PC-9 (cell line): ENCODE measurements at regions not wholly inside any gene's neighbourhood (a gene's known extent, or its start where the extent isn't known, plus 50 kb on each side); places are given as distances from the start of the nearest gene placed in this dataset.

Experiments used
- BruUV-seq: library from RNA; stranded (reverse); fragments of 400-500 nt; replicated peaks from 2 replicates; lab custom pipeline; 2021; lab: Mats Ljungman, UMichigan
- CTCF ChIA-PET: fragments of 300-600 bp; sonication (Branson Sonifier 250); formaldehyde crosslinking; loops from one replicate; lab custom pipeline; 2022; ENCODE audit warnings: antibody characterized with exemption; lab: Charles Lee
- POLR2A ChIA-PET: fragments of 300-600 bp; sonication (Branson Sonifier 250); formaldehyde crosslinking; loops from one replicate; lab custom pipeline; 2022; ENCODE audit warnings: antibody characterized with exemption; ENCODE audit not compliant: unreplicated experiment; lab: Charles Lee
- DNase-seq, 2 experiments: peaks; one replicate each; pipeline versions ENCODE4 v3.0.0 to v3.0.0-alpha.2; 2015 to 2022; ENCODE audit warnings: mixed read lengths in 1 of 2
- H2AFZ ChIP-seq: fragments of 200-600 bp; sonication (generic); 2 replicates; pipeline ENCODE4 v1.8.1; 2017; ENCODE audit warnings: antibody characterized with exemption
- H3F3A ChIP-seq: fragments of 200-600 bp; sonication (generic); 2 replicates; pipeline ENCODE4 v1.8.1; 2017; ENCODE audit warnings: antibody characterized with exemption, mild to moderate bottlenecking, low read depth; ENCODE audit not compliant: insufficient read depth
- H3K27ac ChIP-seq: fragments of 200-600 bp; sonication (generic); 2 replicates; pipeline ENCODE4 v1.6.1; 2016; ENCODE audit warnings: mixed run types
- H3K27me3 ChIP-seq: fragments of 200-600 bp; sonication (generic); 2 replicates; pipeline ENCODE4 v1.6.1; 2016; ENCODE audit warnings: low read depth, mixed run types; ENCODE audit not compliant: insufficient read depth
- H3K36me3 ChIP-seq: fragments of 200-600 bp; sonication (generic); 2 replicates; pipeline ENCODE4 v1.6.1; 2016; ENCODE audit warnings: low read depth, mixed run types
- H3K4me1 ChIP-seq: fragments of 200-600 bp; sonication (generic); replicated peaks from 2 replicates; pipeline ENCODE4 v1.6.1; 2016; ENCODE audit warnings: mixed run types; ENCODE audit not compliant: insufficient read depth
- H3K4me2 ChIP-seq: fragments of 200-600 bp; sonication (generic); 2 replicates; pipeline ENCODE4 v1.6.1; 2017; ENCODE audit warnings: mixed run types
- H3K4me3 ChIP-seq: fragments of 200-600 bp; sonication (generic); 2 replicates; pipeline ENCODE4 v1.6.1; 2016; ENCODE audit warnings: mixed run types
- H3K79me2 ChIP-seq: fragments of 200-600 bp; sonication (generic); 2 replicates; pipeline ENCODE4 v1.6.1; 2017; ENCODE audit warnings: low read depth, mixed run types
- H3K9me2 ChIP-seq: fragments of 200-600 bp; sonication (generic); 2 replicates; pipeline ENCODE4 v1.8.1; 2017; ENCODE audit warnings: mild to moderate bottlenecking; ENCODE audit not compliant: insufficient read depth
- H3K9me3 ChIP-seq: fragments of 200-600 bp; sonication (generic); 2 replicates; pipeline ENCODE4 v1.8.1; 2016; ENCODE audit warnings: low read depth; ENCODE audit not compliant: insufficient read depth
- H4K20me1 ChIP-seq: fragments of 200-600 bp; sonication (generic); 2 replicates; pipeline ENCODE4 v1.8.1; 2017; ENCODE audit not compliant: insufficient read depth
- EZH2 ChIP-seq: fragments of 200-600 bp; sonication (generic); IDR thresholded peaks from 2 replicates; pipeline ENCODE4 v1.8.0; 2017; ENCODE audit warnings: antibody characterized with exemption, low read depth
- intact Hi-C: fragments of 100-400 bp; cut with micrococcal nuclease; formaldehyde crosslinking; loops from one replicate; pipeline ENCODE4 v1.10.0; 2022; ENCODE audit not compliant: unreplicated experiment
- TF ChIP-seq, protein P1 (sequence below): fragments of 200-600 bp; sonication (generic); conservative IDR thresholded peaks from 2 replicates; pipeline ENCODE4 v1.6.1; 2017; ENCODE audit warnings: mixed run types, antibody characterized with exemption, mild to moderate bottlenecking, moderate library complexity

DNA sequence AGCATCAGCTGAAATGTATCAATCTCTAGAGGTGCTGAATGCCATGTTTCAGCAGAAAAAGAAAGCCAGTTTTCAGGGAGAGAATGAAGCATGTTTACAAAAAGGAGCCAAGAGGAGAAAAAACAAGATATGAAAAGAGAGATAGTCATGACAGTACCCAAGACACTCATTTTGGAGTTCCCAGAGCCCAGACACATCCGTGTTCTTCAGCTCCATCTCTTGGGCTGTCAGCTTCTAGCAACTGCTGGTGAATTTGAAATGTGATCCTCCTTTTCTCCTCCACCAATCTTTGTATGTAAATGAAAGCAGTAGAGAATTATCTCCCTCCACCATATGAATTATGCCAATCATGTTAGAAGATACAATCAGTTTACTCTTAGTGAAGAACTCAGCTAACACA is 93.0 kb upstream of the SLC25A36 start:
- DNase-seq, result no peak
- no TSS peak for BruUV-seq

DNA sequence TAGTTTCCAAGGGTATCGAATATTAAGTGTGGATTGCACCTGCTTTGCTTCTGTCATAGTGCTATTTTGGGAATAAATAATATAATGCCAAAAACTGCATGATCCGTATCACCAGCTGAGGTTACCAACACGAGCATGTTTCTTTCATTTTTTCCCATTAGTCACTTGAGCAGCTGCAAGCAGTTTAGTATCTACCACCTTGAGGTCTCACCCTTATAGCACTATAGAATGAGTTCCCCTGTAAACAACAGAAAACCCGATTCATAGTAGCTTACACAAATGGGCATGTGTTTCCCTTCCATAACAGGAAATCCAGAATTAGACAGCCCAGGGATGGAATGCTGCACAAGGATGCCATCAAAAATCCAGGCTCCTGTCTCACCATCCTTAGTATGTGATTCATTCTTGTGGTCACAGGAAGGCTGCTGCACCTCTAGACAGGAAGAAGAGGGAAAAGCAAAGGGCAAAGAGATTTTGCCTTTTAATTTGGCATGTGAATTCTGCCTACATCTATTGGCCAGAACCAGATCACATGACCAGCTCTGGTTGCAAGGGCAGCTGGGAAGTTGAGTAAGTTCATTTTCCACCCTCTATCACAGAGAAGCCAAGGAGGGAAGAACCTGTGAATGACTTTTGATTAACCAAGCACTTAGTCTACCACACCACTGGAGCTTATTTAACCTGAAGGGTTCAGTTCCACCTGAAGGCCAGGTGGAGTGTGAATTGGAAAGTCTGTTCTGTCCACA is 91.3 kb upstream of the SLC25A36 start:
- Histone ChIP-seq H3K27me3 (no peaks in the 10 kb centered on the region), H3F3A (no peaks in the 10 kb centered on the region), H4K20me1 (no peaks in the 10 kb centered on the region), H2AFZ (no peak overlapping the region), H3K9me3 (no peaks in the 10 kb centered on the region), H3K4me3 (no peak overlapping the region), H3K36me3 (no peaks in the 10 kb centered on the region), H3K79me2 (no peaks in the 10 kb centered on the region), H3K9me2 (no peaks in the 10 kb centered on the region), H3K4me2 (no peak overlapping the region), H3K4me1 (no peaks in the 10 kb centered on the region), H3K27ac (no peak overlapping the region)
- POLR2A ChIA-PET, result no interaction called here
- no TSS peak for BruUV-seq
- DNase-seq, result no peak
- CTCF ChIA-PET, result no interaction called here
- intact Hi-C loops, result no loop called here
- no peak for TF ChIP-seq EZH2
- TF ChIP-seq, protein P1, sequence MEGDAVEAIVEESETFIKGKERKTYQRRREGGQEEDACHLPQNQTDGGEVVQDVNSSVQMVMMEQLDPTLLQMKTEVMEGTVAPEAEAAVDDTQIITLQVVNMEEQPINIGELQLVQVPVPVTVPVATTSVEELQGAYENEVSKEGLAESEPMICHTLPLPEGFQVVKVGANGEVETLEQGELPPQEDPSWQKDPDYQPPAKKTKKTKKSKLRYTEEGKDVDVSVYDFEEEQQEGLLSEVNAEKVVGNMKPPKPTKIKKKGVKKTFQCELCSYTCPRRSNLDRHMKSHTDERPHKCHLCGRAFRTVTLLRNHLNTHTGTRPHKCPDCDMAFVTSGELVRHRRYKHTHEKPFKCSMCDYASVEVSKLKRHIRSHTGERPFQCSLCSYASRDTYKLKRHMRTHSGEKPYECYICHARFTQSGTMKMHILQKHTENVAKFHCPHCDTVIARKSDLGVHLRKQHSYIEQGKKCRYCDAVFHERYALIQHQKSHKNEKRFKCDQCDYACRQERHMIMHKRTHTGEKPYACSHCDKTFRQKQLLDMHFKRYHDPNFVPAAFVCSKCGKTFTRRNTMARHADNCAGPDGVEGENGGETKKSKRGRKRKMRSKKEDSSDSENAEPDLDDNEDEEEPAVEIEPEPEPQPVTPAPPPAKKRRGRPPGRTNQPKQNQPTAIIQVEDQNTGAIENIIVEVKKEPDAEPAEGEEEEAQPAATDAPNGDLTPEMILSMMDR, result no peak

More for the DNA sequence above, 93.0 kb upstream of the SLC25A36 start:
- Histone ChIP-seq H3F3A (no peaks in the 10 kb centered on the region), H3K27ac (no peak overlapping the region), H3K36me3 (no peaks in the 10 kb centered on the region), H3K79me2 (no peaks in the 10 kb centered on the region), H4K20me1 (no peaks in the 10 kb centered on the region), H2AFZ (no peak overlapping the region), H3K4me1 (no peaks in the 10 kb centered on the region), H3K9me2 (no peaks in the 10 kb centered on the region), H3K27me3 (no peaks in the 10 kb centered on the region; the same call in 1 of the 2 replicates), H3K4me3 (no peak overlapping the region), H3K4me2 (no peak overlapping the region), H3K9me3 (no peaks in the 10 kb centered on the region)
- ChIA-PET CTCF (no interaction called here), POLR2A (no interaction called here)
- TF ChIP-seq EZH2, result no peak
- TF ChIP-seq, protein P1, result no peak
- intact Hi-C loops, result no loop called here

- no TSS peak for BruUV-seq
- no peaks in the 10 kb centered on the region for H3K79me2 ChIP-seq
- intact Hi-C loops, result no loop called here
- H3K4me2 ChIP-seq, result no peak overlapping the region
- no peak overlapping the region for H3K27ac ChIP-seq
- no peaks in the 10 kb centered on the region for H3K9me2 ChIP-seq
- DNase-seq, result peak in 1 of 2 experiments; percentile 6
- H2AFZ ChIP-seq, result no peak overlapping the region
- no peaks in the 10 kb centered on the region for H3K4me1 ChIP-seq
- no peaks in the 10 kb centered on the region for H4K20me1 ChIP-seq
- no peaks in the 10 kb centered on the region for H3K9me3 ChIP-seq
- CTCF ChIA-PET, result no interaction called here
- no peaks in the 10 kb centered on the region for H3K36me3 ChIP-seq
- no peak overlapping the region for H3K4me3 ChIP-seq
- no peaks in the 10 kb centered on the region for H3F3A ChIP-seq
- POLR2A ChIA-PET, result no interaction called here
- TF ChIP-seq, protein P1, result no peak
- no peak for TF ChIP-seq EZH2
- H3K27me3 ChIP-seq, result no peaks in the 10 kb centered on the region
Measured at GRCh38 chr3:140854961-140855360, 86.7 kb upstream of the SLC25A36 start.
